ENCODE measurements at regions not wholly inside any gene's neighbourhood (a gene's known extent, or its start where the extent isn't known, plus 50 kb on each side); places are given as distances from the start of the nearest gene placed in this dataset.
"Not testable (repeated sequence)": the region's sequence is repeated elsewhere in the genome, so short reads cannot be mapped to it uniquely, and the experiment has no call there.

DNA sequence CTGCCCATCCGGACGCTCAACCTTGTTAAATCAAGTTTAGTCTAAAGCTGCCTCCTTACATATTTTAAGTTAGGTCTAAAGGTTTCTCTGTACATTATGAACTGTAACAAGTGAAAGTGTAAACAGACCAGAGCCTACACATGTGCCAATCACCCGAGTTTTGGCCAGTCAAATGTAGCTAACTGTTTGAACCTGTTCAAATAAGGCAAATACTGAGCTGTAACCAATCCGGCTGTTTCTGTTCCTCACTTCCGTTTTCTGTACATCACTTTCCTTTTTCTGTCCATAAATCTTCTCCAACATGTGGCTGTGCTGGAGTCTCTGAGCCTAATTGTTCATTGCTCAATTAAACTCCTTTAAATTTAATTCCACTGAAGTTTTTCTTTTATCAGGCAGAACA, 113.3 kb upstream of the SHISA3 start:
- no peak for DNase-seq (ENCODE audit: low read depth)
- TF ChIP-seq, protein P1, sequence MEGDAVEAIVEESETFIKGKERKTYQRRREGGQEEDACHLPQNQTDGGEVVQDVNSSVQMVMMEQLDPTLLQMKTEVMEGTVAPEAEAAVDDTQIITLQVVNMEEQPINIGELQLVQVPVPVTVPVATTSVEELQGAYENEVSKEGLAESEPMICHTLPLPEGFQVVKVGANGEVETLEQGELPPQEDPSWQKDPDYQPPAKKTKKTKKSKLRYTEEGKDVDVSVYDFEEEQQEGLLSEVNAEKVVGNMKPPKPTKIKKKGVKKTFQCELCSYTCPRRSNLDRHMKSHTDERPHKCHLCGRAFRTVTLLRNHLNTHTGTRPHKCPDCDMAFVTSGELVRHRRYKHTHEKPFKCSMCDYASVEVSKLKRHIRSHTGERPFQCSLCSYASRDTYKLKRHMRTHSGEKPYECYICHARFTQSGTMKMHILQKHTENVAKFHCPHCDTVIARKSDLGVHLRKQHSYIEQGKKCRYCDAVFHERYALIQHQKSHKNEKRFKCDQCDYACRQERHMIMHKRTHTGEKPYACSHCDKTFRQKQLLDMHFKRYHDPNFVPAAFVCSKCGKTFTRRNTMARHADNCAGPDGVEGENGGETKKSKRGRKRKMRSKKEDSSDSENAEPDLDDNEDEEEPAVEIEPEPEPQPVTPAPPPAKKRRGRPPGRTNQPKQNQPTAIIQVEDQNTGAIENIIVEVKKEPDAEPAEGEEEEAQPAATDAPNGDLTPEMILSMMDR (conservative IDR thresholded peaks at IDR 0.05; ENCODE audit: low read depth, low read length), result no peak
- H3K4me3 ChIP-seq (ENCODE audit: low read depth, low read length), result no peak overlapping the region

DNA sequence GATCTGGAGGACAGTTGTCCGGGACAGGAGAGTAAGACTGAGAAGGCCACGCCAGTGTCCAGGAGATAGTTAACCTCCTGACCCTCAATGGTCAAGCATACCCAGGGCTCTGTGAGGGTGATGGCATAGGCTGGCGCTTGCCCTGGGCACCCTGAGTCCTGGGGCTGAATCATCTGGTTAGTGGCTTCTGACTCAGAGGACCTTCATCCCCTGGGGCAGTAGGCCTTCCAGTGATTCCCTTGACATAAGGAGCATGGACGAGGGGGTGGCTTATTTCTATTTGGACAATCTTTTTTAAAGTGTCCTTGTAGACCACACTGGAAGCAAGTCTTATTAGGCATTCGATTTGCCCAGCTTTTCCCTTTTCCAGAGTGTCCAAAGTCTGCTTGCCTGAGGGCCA, 108.4 kb upstream of the SHISA3 start:
- DNase-seq (ENCODE audit: low read depth); H3K4me3 ChIP-seq (ENCODE audit: low read depth, low read length): not testable (repeated sequence)

DNA sequence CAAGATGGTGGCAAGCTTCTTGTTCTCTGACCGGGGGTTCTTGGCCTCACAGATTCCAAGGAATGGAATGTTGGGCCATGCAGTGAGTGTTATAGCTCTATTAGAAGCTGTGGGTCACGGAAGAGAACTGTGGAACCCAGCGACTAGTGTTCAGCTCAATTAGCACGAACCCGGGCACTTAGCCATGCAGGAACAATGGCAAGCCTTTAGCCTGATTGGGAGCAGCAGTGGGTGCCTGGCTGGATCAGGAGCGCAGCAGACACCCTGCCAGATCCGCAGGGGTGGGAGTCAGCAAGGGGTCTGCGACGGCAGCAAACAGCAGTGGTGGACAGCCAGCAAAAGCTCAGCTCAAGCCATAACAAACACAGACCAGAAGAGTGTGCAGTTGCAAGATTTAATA, 105.1 kb upstream of the SHISA3 start:
- not testable (repeated sequence) for H3K4me3 ChIP-seq (ENCODE audit: low read depth, low read length); DNase-seq (ENCODE audit: low read depth)

DNA sequence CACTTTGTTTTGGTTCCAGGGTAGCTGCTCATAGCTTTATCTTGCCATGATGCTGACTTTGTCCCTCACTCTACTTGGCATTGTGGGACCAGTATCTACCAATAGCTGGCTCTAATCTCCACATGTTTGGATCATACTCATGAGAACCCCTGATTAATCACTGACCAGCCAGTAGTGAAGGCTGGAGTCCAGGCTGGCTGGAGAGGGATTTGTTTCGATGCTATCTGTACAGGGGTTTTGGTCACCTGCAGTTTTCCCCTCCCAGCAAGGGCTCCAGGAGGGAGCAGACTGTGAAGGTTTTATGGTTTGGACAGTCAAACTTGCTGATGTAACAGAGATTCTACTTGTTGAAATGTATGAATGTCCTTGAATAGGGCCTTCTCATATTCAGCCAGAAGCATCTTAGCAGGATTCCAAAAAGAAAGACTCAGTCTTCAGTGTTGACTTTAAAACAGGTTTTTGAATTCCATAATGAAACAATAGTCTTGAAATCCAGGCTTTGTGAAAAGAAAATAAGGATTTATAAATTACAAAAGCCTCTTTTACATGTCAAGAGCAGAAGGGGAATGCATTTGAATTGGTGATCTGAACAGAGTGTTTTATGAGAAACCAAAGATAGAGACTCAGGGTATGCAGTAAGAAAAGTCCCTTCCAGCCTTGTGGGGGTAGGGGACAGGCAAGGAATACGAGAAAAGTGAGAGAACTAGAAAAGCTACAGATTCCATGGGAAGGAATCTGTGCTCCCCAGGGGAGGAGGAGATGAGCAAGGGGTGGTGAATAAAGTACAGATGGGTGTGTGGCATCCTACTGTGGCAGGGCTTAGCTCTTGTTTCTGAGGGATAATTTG, 103.1 kb upstream of the SHISA3 start:
- TF ChIP-seq, protein P1 (conservative IDR thresholded peaks at IDR 0.05; ENCODE audit: low read depth, low read length), result no peak
- H3K4me3 ChIP-seq (ENCODE audit: low read depth, low read length), result no peak overlapping the region
- no peak for DNase-seq (ENCODE audit: low read depth)

DNA sequence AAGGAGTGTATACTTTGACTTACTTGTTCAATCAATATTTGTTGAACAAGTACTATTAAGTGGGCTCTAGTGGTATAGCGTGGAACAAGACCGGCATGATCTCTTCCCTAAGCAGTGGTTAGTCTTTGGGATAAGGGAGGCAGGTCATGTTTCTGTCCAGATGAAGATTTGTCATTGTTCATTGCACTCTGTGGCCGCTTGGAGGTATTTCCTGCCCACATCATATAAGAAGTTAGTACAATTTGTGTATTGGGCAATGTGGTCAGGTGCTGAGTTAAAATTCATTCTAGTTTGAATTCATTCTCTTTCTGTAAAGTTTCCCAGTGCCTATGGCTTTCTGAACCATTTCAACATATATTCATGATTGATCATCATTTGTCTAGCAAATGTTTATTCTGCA, 101.1 kb upstream of the SHISA3 start:
- TF ChIP-seq, protein P1 (conservative IDR thresholded peaks at IDR 0.05; ENCODE audit: low read depth, low read length), result no peak
- H3K4me3 ChIP-seq (ENCODE audit: low read depth, low read length), result no peak overlapping the region
- DNase-seq (ENCODE audit: low read depth), result no peak

DNA sequence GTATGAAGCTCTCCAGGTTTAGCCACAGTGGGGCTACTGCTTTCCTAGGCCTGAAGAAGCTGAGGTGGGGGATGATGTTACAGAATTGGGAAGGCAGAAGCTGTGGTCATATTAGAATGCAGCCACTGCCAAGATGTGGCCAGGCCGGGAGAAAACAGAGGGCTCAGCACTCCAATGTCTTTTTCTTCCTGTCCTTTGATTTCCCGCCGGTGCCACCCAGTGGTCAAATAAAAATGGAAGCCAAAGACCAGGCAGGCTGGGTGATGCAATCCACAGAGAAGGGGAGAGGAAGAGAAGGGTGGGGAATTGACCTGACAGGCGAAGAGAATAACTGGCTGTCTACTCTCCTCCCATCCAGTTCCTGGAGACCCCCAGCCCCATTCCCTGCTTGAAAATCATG, 94.9 kb upstream of the SHISA3 start:
- TF ChIP-seq, protein P1 (conservative IDR thresholded peaks at IDR 0.05; ENCODE audit: low read depth, low read length), result peak; percentile 24
- H3K4me3 ChIP-seq (ENCODE audit: low read depth, low read length), result no peak overlapping the region
- peak; percentile 4 for DNase-seq (ENCODE audit: low read depth)

DNA sequence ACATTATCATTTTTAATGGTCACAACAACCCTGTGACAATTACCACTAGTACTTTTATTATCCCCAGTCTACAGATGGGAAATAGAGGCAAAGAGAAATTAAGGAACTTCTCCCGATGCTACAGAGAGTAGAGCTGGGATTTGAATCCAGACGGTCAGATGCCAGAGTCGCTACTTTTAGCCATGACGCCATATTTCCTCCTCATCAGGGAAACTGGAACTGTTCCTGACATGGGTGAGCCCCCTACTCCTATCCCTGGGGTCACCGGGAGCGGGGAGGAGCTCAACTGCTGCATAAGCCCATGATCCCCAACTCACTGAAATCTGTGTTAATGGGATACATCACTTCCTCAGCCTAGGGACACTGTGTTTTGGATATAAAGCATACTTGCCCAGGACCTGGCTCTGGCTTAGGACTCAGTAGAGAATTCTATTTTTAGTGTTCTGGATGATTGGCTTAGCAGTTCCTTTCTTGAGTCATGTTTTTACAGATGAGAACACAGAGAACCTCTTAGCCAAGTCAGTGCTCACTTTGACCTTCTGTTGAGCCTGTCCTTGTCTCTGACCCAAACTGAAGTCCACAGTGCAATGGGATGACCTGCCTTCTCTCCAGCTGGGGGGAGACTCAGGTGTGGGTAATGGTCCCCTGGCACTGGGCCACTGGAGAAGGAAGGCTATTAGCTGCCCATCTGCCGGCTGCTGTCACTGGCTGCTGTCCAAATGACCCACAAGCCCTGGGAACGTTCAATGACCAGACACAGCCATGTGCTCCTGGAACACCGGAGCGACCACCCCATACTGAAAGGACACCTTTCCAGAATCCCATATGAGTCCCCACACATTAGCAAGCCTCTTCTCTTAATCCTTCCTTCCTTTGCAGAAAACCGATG, 90.8 kb upstream of the SHISA3 start:
- H3K4me3 ChIP-seq (ENCODE audit: low read depth, low read length), result no peak overlapping the region
- no peak for DNase-seq (ENCODE audit: low read depth)
- TF ChIP-seq, protein P1 (conservative IDR thresholded peaks at IDR 0.05; ENCODE audit: low read depth, low read length), result no peak
